Keratinocyte (primary cell): ENCODE measurements at regions not wholly inside any gene's neighbourhood (a gene's known extent, or its start where the extent isn't known, plus 50 kb on each side); places are given as distances from the start of the nearest gene placed in this dataset.

ENCODE experiments used
- DNase-seq: peaks from one replicate; pipeline ENCODE4 v3.0.0-alpha.2; 2011; ENCODE audit warnings: low read depth, missing footprints, low spot score
- FAIRE-seq: peaks from 2 replicates; lab custom pipeline; 2011; peaks lifted over from hg19 to GRCh38; lab: Jason Lieb, UNC
- H2AFZ ChIP-seq: 2 replicates; pipeline ENCODE4 v1.6.0; 2012; ENCODE audit warnings: low read length, control low read depth, inconsistent platforms; ENCODE audit not compliant: control insufficient read depth
- H3K27ac ChIP-seq: 2 replicates; pipeline ENCODE4 v1.5.1; 2011; ENCODE audit warnings: low read length; ENCODE audit not compliant: control insufficient read depth, insufficient read depth
- H3K27me3 ChIP-seq: 3 replicates; pipeline ENCODE4 v1.6.0; 2011; ENCODE audit warnings: low read length; ENCODE audit not compliant: control insufficient read depth, insufficient read depth; ENCODE audit errors: extremely low read depth
- H3K36me3 ChIP-seq, 2 experiments: 2 replicates in 1 of 2; 3 replicates in 1 of 2; pipeline ENCODE4 v1.5.1; 2011; ENCODE audit warnings: low read length in 2 of 2, mild to moderate bottlenecking in 1 of 2; ENCODE audit not compliant: control insufficient read depth in 2 of 2, insufficient read depth in 2 of 2; ENCODE audit errors: extremely low read depth in 1 of 2
- H3K4me1 ChIP-seq: 3 replicates; pipeline ENCODE4 v1.5.1; 2011; ENCODE audit warnings: low read length; ENCODE audit not compliant: control insufficient read depth, insufficient read depth; ENCODE audit errors: extremely low read depth
- H3K4me2 ChIP-seq: 3 replicates; pipeline ENCODE4 v1.6.0; 2011; ENCODE audit warnings: low read depth, low read length; ENCODE audit not compliant: control insufficient read depth, insufficient read depth; ENCODE audit errors: extremely low read depth
- H3K4me3 ChIP-seq, 3 experiments: fragments of 200-600 bp in 1 of 3; sonication (generic) in 1 of 3; 2 replicates in 2 of 3; 3 replicates in 1 of 3; pipeline ENCODE4 v1.5.1; 2011 to 2016; ENCODE audit warnings: low read length in 3 of 3, mild to moderate bottlenecking in 3 of 3, control low read depth in 2 of 3, inconsistent platforms in 1 of 3, low read depth in 1 of 3, mixed read lengths in 1 of 3, mixed run types in 1 of 3, moderate library complexity in 1 of 3; ENCODE audit not compliant: control insufficient read depth in 2 of 3, insufficient read depth in 2 of 3; ENCODE audit errors: extremely low read depth in 1 of 3
- H3K79me2 ChIP-seq: 2 replicates; pipeline ENCODE4 v1.6.0; 2012; ENCODE audit warnings: low read length; ENCODE audit not compliant: control insufficient read depth, insufficient read depth
- H3K9ac ChIP-seq: 3 replicates; pipeline ENCODE4 v1.6.0; 2011; ENCODE audit warnings: low read length; ENCODE audit not compliant: control insufficient read depth, insufficient read depth; ENCODE audit errors: extremely low read depth
- H3K9me1 ChIP-seq: 3 replicates; pipeline ENCODE4 v1.6.0; 2011; ENCODE audit warnings: low read length; ENCODE audit not compliant: control insufficient read depth, insufficient read depth; ENCODE audit errors: extremely low read depth
- H3K9me3 ChIP-seq: 2 replicates; pipeline ENCODE4 v1.5.1; 2012; ENCODE audit warnings: low read depth, low read length; ENCODE audit not compliant: control insufficient read depth
- H4K20me1 ChIP-seq: 3 replicates; pipeline ENCODE4 v1.6.0; 2011; ENCODE audit warnings: low read length; ENCODE audit not compliant: control insufficient read depth, insufficient read depth; ENCODE audit errors: extremely low read depth
- CTCF ChIP-seq, 3 experiments: IDR thresholded peaks in 1 of 3; conservative IDR thresholded peaks in 1 of 3; optimal IDR thresholded peaks in 1 of 3; 2 replicates in 2 of 3; 3 replicates in 1 of 3; pipeline versions ENCODE3 to v1.5.1; 2011; ENCODE audit warnings: low read length in 3 of 3, mild to moderate bottlenecking in 3 of 3, moderate library complexity in 2 of 3, control low read depth in 1 of 3, inconsistent platforms in 1 of 3; ENCODE audit not compliant: insufficient read depth in 2 of 3; ENCODE audit errors: extremely low read depth in 1 of 3
- EZH2 ChIP-seq: IDR thresholded peaks from one replicate; pipeline ENCODE4 v1.6.1; 2012; ENCODE audit warnings: inconsistent platforms, mild to moderate bottlenecking, low read length, moderate library complexity
- dilution Hi-C: fragments of 300-500 bp; cut with MboI; formaldehyde crosslinking; loops from one replicate; pipeline ENCODE4 v1.7.0; 2020; ENCODE audit warnings: low sequenced_read_pairs; ENCODE audit not compliant: extremely low pct_ligation_motif_present

DNA sequence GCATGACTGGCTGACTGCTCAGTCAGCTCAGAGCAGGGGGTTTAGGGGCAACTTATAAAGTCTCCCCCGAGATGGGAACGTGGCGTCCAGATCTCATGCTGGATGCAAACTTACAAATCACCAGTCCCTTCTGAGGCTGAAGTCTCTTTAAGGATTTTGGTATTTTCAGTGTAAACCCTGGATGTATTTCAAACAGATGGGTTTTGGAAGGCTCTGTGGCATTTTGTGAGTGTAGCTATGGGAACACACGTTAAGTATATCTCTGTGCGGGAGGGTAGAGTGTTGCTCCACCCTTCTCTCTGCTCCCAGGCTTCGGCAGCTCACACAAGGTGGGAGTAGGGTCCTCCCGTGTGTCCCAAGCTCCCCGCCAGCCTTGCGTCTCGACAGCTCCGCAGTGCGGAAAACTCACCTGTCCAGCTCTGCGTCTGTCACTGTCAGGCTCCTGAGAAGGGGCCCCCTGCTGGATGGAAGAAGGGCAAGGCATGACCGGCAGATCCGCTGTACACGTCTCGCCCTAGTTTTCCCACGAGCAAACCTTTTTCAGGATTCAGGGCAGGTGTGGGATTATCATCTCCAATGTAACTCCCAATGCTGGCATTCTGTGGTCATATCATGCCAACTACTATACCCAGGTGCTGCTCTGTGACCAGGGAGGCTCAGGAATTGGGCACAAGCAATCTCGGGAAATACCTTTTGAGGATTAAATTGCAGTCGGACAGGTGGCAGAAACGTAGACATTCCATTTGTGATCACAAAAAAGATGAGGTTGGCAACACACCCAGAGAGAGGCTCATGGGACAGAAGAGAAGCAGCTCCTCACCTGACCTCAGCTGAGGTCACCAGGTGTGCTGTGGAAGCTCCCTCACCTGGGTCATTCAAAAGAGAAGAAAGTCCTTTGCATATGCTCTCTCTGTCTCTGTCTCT lies 313.9 kb upstream of the B3GAT1 start:
- H3K36me3 ChIP-seq, result no peaks in the 10 kb centered on the region
- no peak for FAIRE-seq

DNA sequence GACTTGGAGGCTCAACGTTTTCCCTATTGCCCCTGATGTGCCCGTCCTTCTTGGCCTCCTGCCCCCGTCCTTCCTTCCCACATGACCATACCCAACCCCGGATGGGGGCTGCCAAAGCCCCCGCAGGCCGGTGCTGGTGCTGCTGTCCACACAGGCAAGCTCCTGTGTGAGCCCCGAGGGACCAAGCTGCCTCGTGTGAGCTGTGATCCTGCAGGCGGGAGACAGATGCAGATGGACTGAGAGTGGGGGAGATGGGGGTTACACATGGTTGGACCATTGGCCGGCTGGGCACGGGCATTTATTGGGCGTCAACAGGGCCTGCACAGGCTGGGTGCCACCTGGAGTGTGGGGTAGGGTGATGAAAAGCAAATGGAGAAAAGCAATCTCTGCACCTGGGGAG lies 313.2 kb upstream of the B3GAT1 start:
- Histone ChIP-seq H4K20me1 (no peaks in the 10 kb centered on the region), H3K9me3 (no peaks in the 10 kb centered on the region), H3K4me2 (no peak overlapping the region), H3K27ac (no peak overlapping the region), H3K79me2 (no peaks in the 10 kb centered on the region), H3K4me1 (no peaks in the 10 kb centered on the region), H3K27me3 (no peaks in the 10 kb centered on the region), H3K4me3 (no peak overlapping the region), H3K36me3 (no peaks in the 10 kb centered on the region), H3K9me1 (no peaks in the 10 kb centered on the region), H3K9ac (no peak overlapping the region), H2AFZ (no peak overlapping the region)
- TF ChIP-seq CTCF (optimal IDR thresholded peaks at IDR 0.05 in 1 of 3, IDR thresholded peaks at IDR 0.05 in 1 of 3, conservative IDR thresholded peaks at IDR 0.05 in 1 of 3; ENCODE audit: extremely low read depth in 1 of 3, insufficient read depth in 2 of 3, low read length in 3 of 3) (no peak), EZH2 (no peak)
- no peak for DNase-seq
- no peak for FAIRE-seq
- dilution Hi-C loops, result no loop called here

More for the DNA sequence above, 313.9 kb upstream of the B3GAT1 start:
- Histone ChIP-seq H3K9me3 (no peaks in the 10 kb centered on the region), H3K4me3 (no peak overlapping the region), H3K4me1 (no peaks in the 10 kb centered on the region), H2AFZ (no peak overlapping the region), H3K27ac (no peak overlapping the region), H3K27me3 (no peaks in the 10 kb centered on the region), H3K79me2 (no peaks in the 10 kb centered on the region), H4K20me1 (no peaks in the 10 kb centered on the region), H3K9ac (no peak overlapping the region), H3K4me2 (no peak overlapping the region), H3K9me1 (no peaks in the 10 kb centered on the region)
- DNase-seq, result no peak
- TF ChIP-seq CTCF (optimal IDR thresholded peaks at IDR 0.05 in 1 of 3, IDR thresholded peaks at IDR 0.05 in 1 of 3, conservative IDR thresholded peaks at IDR 0.05 in 1 of 3; ENCODE audit: extremely low read depth in 1 of 3, insufficient read depth in 2 of 3, low read length in 3 of 3) (peak; percentile 38 to 75 (median 66)), EZH2 (no peak)
- dilution Hi-C loops, result no loop called here
